ENCODE measurements at regions not wholly inside any gene's neighbourhood (a gene's known extent, or its start where the extent isn't known, plus 50 kb on each side); places are given as distances from the start of the nearest gene placed in this dataset.

DNA sequence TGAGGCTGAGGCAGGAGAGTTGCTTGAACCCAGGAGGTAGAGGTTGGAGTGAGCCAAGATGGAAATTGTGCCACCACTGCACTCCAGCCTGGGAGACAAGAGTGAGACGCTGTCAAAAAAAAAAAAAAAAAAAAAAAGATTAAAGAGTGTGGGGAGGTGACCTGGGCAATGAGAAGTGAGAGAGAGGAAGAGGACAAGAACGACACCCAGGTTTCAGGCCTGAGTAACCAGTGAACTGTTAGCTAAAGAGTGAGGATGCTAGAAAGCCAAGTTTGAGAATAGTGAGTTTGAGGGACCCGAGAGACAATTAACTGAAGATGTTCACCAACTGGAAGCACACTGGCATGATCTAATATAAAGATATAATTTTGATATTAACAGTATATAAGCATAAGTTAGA lies 85.4 kb upstream of the TNFAIP3 start:
- no peak overlapping the region for H2AFZ ChIP-seq (ENCODE audit: insufficient read depth, low read depth, low read length, poor library complexity, severe bottlenecking)
- CTCF ChIA-PET = interaction anchor here (0.7 to 1.2 kb wide), 2 partner anchors 18 to 807 kb away, joined by 3 read pairs; no protein-coding TSS in a partner anchor
- no peak overlapping the region for H3K4me3 Mint-ChIP-seq
- intact Hi-C loops (cut with micrococcal nuclease) = no loop called here
- H3K9me3 Mint-ChIP-seq (ENCODE audit: insufficient read depth) = no peaks in the 10 kb centered on the region
- no peaks in the 10 kb centered on the region for H3K9me3 ChIP-seq (ENCODE audit: control extremely low read depth in 1 of 3, control insufficient read depth in 2 of 3, insufficient read depth in 1 of 3, low read length in 2 of 3)
- H3K9ac ChIP-seq (ENCODE audit: low read length) = no peak overlapping the region
- H3K36me3 ChIP-seq (replicated peaks in 1 of 2; ENCODE audit: control extremely low read depth in 1 of 2, control insufficient read depth in 1 of 2, extremely low read depth in 1 of 2, insufficient read depth in 2 of 2, low read length in 1 of 2) = no peaks in the 10 kb centered on the region
- H3K4me1 ChIP-seq (ENCODE audit: control insufficient read depth in 2 of 2, insufficient read depth in 2 of 2, low read length in 2 of 2) = no peaks in the 10 kb centered on the region
- H3K27ac Mint-ChIP-seq = no peak overlapping the region
- no peaks in the 10 kb centered on the region for H4K20me1 ChIP-seq (ENCODE audit: control insufficient read depth, insufficient read depth, low read length, poor library complexity, severe bottlenecking)
- H3K27me3 Mint-ChIP-seq = no peaks in the 10 kb centered on the region
- POLR2A ChIA-PET = no interaction called here
- no peak overlapping the region for H3K4me3 ChIP-seq (ENCODE audit: control extremely low read depth in 1 of 5, extremely low read depth in 1 of 5, insufficient read depth in 1 of 5, low read depth in 2 of 5, low read length in 4 of 5)
- ATAC-seq (ENCODE audit: low read depth) = no peak
- H3K79me2 ChIP-seq (ENCODE audit: control insufficient read depth, insufficient read depth, low read length) = no peaks in the 10 kb centered on the region
- H3K27me3 ChIP-seq (replicated peaks in 1 of 4; ENCODE audit: control extremely low read depth in 1 of 4, control insufficient read depth in 3 of 4, insufficient read depth in 4 of 4, low read length in 3 of 4) = no peaks in the 10 kb centered on the region
- H3K4me2 ChIP-seq (replicated peaks; ENCODE audit: low read depth, low read length, poor library complexity, severe bottlenecking) = no peak overlapping the region
- peaks cover 4% of the 10 kb centered on the region for H3K4me1 Mint-ChIP-seq
- TF ChIP-seq EZH2 (IDR thresholded peaks at IDR 0.05; ENCODE audit: borderline replicate concordance, insufficient read depth, low read depth, low read length, poor library complexity, severe bottlenecking) = no peak
- TF ChIP-seq, protein P1, sequence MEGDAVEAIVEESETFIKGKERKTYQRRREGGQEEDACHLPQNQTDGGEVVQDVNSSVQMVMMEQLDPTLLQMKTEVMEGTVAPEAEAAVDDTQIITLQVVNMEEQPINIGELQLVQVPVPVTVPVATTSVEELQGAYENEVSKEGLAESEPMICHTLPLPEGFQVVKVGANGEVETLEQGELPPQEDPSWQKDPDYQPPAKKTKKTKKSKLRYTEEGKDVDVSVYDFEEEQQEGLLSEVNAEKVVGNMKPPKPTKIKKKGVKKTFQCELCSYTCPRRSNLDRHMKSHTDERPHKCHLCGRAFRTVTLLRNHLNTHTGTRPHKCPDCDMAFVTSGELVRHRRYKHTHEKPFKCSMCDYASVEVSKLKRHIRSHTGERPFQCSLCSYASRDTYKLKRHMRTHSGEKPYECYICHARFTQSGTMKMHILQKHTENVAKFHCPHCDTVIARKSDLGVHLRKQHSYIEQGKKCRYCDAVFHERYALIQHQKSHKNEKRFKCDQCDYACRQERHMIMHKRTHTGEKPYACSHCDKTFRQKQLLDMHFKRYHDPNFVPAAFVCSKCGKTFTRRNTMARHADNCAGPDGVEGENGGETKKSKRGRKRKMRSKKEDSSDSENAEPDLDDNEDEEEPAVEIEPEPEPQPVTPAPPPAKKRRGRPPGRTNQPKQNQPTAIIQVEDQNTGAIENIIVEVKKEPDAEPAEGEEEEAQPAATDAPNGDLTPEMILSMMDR (IDR thresholded peaks at IDR 0.05) = no peak
- no peak for DNase-seq
- H3K27ac ChIP-seq (ENCODE audit: low read length in 2 of 2) = no peak overlapping the region
- WGBS (ENCODE audit: insufficient coverage) = 50% methylated on average over 1 of the region's 3 CpGs

GRCh38 chr6:137782166-137783039 lies 84.7 kb upstream of the TNFAIP3 start:
- H3K27me3 Mint-ChIP-seq = no peaks in the 10 kb centered on the region
- Histone ChIP-seq H3K79me2 (ENCODE audit: control insufficient read depth, insufficient read depth, low read length) (no peaks in the 10 kb centered on the region), H3K9ac (ENCODE audit: low read length) (no peak overlapping the region), H3K4me1 (ENCODE audit: control insufficient read depth in 2 of 2, insufficient read depth in 2 of 2, low read length in 2 of 2) (no peaks in the 10 kb centered on the region), H3K27me3 (replicated peaks in 1 of 4; ENCODE audit: control extremely low read depth in 1 of 4, control insufficient read depth in 3 of 4, insufficient read depth in 4 of 4, low read length in 3 of 4) (no peaks in the 10 kb centered on the region), H3K4me3 (ENCODE audit: control extremely low read depth in 1 of 5, extremely low read depth in 1 of 5, insufficient read depth in 1 of 5, low read depth in 2 of 5, low read length in 4 of 5) (no peak overlapping the region), H4K20me1 (ENCODE audit: control insufficient read depth, insufficient read depth, low read length, poor library complexity, severe bottlenecking) (no peaks in the 10 kb centered on the region), H3K4me2 (replicated peaks; ENCODE audit: low read depth, low read length, poor library complexity, severe bottlenecking) (no peak overlapping the region), H3K27ac (ENCODE audit: low read length in 2 of 2) (no peak overlapping the region), H2AFZ (ENCODE audit: insufficient read depth, low read depth, low read length, poor library complexity, severe bottlenecking) (no peak overlapping the region), H3K36me3 (replicated peaks in 1 of 2; ENCODE audit: control extremely low read depth in 1 of 2, control insufficient read depth in 1 of 2, extremely low read depth in 1 of 2, insufficient read depth in 2 of 2, low read length in 1 of 2) (no peaks in the 10 kb centered on the region), H3K9me3 (ENCODE audit: control extremely low read depth in 1 of 3, control insufficient read depth in 2 of 3, insufficient read depth in 1 of 3, low read length in 2 of 3) (no peaks in the 10 kb centered on the region)
- ChIA-PET CTCF (interaction anchor here (0.7 to 1.6 kb wide), 3 partner anchors 17 to 806 kb away, joined by 3 to 4 read pairs (median 3); no protein-coding TSS in a partner anchor), POLR2A (no interaction called here)
- TF ChIP-seq, protein P1 (IDR thresholded peaks at IDR 0.05) = no peak
- no peak for TF ChIP-seq EZH2 (IDR thresholded peaks at IDR 0.05; ENCODE audit: borderline replicate concordance, insufficient read depth, low read depth, low read length, poor library complexity, severe bottlenecking)
- H3K4me1 Mint-ChIP-seq = peaks cover 4% of the 10 kb centered on the region
- ATAC-seq (ENCODE audit: low read depth) (no peak), DNase-seq (no peak)
- no peak overlapping the region for H3K4me3 Mint-ChIP-seq
- WGBS (ENCODE audit: insufficient coverage) = 99% methylated on average over 9 of the region's 10 CpGs
- no peaks in the 10 kb centered on the region for H3K9me3 Mint-ChIP-seq (ENCODE audit: insufficient read depth)
- intact Hi-C loops (cut with micrococcal nuclease) = no loop called here
- no peak overlapping the region for H3K27ac Mint-ChIP-seq
